AG10803 (cell line): ENCODE measurements at regions not wholly inside any gene's neighbourhood (a gene's known extent, or its start where the extent isn't known, plus 50 kb on each side); places are given as distances from the start of the nearest gene placed in this dataset.
A peak's percentile ranks its signal among the peaks of the same experiment; 100 is the strongest.

ENCODE experiments used
- DNase-seq: peaks from one replicate; pipeline ENCODE4 v3.0.0; 2010; ENCODE audit warnings: low read depth
- H3K4me3 ChIP-seq: 2 replicates; pipeline ENCODE4 v1.5.1; 2011; ENCODE audit warnings: mild to moderate bottlenecking, low read length, control low read depth
- CTCF ChIP-seq: conservative IDR thresholded peaks from 2 replicates; pipeline ENCODE4 v1.5.1; 2011; ENCODE audit warnings: mild to moderate bottlenecking, low read length, control low read depth, inconsistent platforms

- no peak for TF ChIP-seq CTCF
- H3K4me3 ChIP-seq: no peak overlapping the region
- DNase-seq: peak; percentile 88
Measured at GRCh38 chr2:46825939-46826568, 89.6 kb downstream of the MCFD2 start.

DNA sequence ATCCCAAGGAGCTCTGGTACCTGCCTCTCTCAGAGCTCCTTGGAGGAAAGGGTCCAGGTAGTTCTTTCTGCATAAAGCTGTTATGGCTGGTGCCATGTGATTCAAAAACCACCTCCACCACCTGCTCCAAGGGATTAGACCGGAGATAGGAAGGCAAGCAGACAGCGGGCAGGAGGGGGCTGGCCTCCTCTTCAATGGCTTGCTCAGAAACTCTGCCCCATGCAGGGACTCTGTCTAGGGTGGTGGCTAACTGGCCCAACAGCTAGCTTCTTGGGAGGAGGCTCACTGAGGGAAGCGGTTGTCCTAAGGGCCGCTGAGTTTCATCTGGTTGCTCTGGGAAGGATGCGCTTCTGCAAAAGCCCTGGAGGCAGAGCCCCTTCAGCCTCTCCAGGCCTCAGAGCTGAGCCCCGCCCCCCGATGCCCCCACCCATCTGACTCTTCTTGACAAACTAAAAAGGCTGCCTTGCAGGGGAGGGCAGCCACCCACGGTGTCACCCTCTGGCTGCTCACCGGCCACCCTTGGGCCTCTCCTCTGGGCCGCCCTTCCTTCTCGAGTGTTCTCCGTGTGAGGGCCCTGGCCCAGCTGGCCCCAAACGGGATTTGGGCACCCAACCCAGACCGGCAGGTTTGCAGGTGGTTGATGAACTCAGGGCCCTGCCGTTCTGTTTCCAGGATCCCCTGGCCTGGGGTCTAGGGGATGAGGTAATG is 90.2 kb downstream of the MCFD2 start:
- DNase-seq: no peak
- no peak overlapping the region for H3K4me3 ChIP-seq
- no peak for TF ChIP-seq CTCF

GRCh38 chr2:46824611-46825010 is 91.0 kb downstream of the MCFD2 start:
- no peak for DNase-seq
- TF ChIP-seq CTCF: no peak
- H3K4me3 ChIP-seq: no peak overlapping the region

GRCh38 chr2:46821600-46821999 is 94.0 kb downstream of the MCFD2 start:
- no peak for TF ChIP-seq CTCF
- H3K4me3 ChIP-seq: no peak overlapping the region
- DNase-seq: no peak

DNA sequence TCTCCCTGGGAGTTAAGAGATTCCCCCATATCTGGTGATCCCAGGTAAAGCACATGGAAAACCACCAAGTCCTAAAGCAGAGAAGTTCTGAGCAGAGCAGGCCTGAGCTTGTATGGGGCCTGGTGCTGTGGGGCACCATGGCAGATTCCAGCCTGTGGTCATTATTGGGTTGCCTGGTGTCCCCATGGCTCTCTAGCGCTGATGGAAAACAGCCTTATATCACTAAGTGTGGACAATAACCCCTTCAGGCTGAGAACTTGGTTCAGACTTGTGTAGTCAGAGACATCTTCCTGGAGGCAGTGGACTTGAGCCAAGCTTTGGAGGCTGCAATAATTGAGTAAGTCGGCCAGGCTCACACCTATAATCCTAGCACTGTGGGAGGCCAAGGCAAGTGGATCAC is 96.8 kb downstream of the MCFD2 start:
- TF ChIP-seq CTCF: no peak
- DNase-seq: no peak
- H3K4me3 ChIP-seq: no peak overlapping the region

GRCh38 chr2:46818141-46818621 is 97.4 kb downstream of the MCFD2 start:
- peak; percentile 38 for DNase-seq
- no peak for TF ChIP-seq CTCF
- H3K4me3 ChIP-seq: no peak overlapping the region
